Osteoblast (primary cell): ENCODE measurements at regions not wholly inside any gene's neighbourhood (a gene's known extent, or its start where the extent isn't known, plus 50 kb on each side); places are given as distances from the start of the nearest gene placed in this dataset.

Experiments
- DNase-seq: peaks from one replicate; pipeline ENCODE4 v3.0.0; 2011; ENCODE audit warnings: low spot score, mixed read lengths; ENCODE audit not compliant: insufficient read length; ENCODE audit errors: missing footprints
- H2AFZ ChIP-seq: 2 replicates; pipeline ENCODE4 v1.6.0; 2011; ENCODE audit warnings: mild to moderate bottlenecking, low read length
- H3K27ac ChIP-seq: 2 replicates; pipeline ENCODE4 v1.5.1; 2011; ENCODE audit warnings: mild to moderate bottlenecking, low read depth, low read length, moderate library complexity
- H3K27me3 ChIP-seq: 2 replicates; pipeline ENCODE4 v1.6.0; 2012; ENCODE audit warnings: mild to moderate bottlenecking, control low read depth, inconsistent platforms, low read length, moderate library complexity; ENCODE audit not compliant: insufficient read depth
- H3K36me3 ChIP-seq: 2 replicates; pipeline ENCODE4 v1.5.1; 2011; ENCODE audit warnings: mild to moderate bottlenecking, low read length, control low read depth, moderate library complexity; ENCODE audit not compliant: insufficient read depth
- H3K4me1 ChIP-seq: 2 replicates; pipeline ENCODE4 v1.5.1; 2011; ENCODE audit warnings: mild to moderate bottlenecking, low read length, control low read depth, moderate library complexity; ENCODE audit not compliant: insufficient read depth
- H3K4me2 ChIP-seq: 2 replicates; pipeline ENCODE4 v1.6.0; 2011; ENCODE audit warnings: mild to moderate bottlenecking, low read length; ENCODE audit not compliant: insufficient read depth
- H3K4me3 ChIP-seq: fragments of 200-600 bp; sonication (generic); 3 replicates; pipeline ENCODE4 v1.5.1; 2012; ENCODE audit warnings: mild to moderate bottlenecking, low read length, inconsistent platforms; ENCODE audit not compliant: insufficient read depth
- H3K79me2 ChIP-seq: 2 replicates; pipeline ENCODE4 v1.6.0; 2012; ENCODE audit warnings: mild to moderate bottlenecking, low read length, control low read depth, inconsistent platforms; ENCODE audit not compliant: insufficient read depth
- H3K9me3 ChIP-seq: 2 replicates; pipeline ENCODE4 v1.5.1; 2011; ENCODE audit warnings: low read depth, low read length, control low read depth
- H4K20me1 ChIP-seq: 2 replicates; pipeline ENCODE4 v1.6.0; 2012; ENCODE audit warnings: mild to moderate bottlenecking, low read length, control low read depth; ENCODE audit not compliant: insufficient read depth
- TF ChIP-seq, protein P1 (sequence below): IDR thresholded peaks from 2 replicates; pipeline ENCODE4 v1.5.1; 2011; ENCODE audit warnings: mild to moderate bottlenecking, low read depth, low read length, moderate library complexity; ENCODE audit errors: extremely low read depth

DNA sequence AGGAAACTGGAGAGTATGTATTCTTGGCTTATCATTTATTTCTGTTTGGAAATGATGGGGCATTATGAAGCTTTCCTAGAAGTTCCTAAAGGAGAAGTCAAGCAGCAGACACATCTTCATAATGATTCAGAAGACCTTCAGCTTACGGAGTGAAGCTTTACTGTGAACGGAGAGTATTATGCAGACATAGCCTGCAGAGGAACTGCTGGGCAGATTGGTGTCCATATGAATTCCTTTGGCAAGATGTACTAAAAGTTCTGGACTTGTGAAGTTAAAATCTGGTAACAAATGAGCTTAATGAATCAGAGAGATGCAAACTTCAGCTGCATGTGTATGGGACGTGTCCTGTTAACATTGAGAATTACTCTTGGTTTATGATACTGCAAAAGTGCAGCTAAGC is 60.1 kb downstream of the NABP1 start:
- Histone ChIP-seq H3K4me1 (peaks cover 4% of the 10 kb centered on the region), H3K27ac (no peak overlapping the region), H2AFZ (no peak overlapping the region), H3K27me3 (peaks cover 11% of the 10 kb centered on the region), H3K79me2 (no peaks in the 10 kb centered on the region), H3K9me3 (no peaks in the 10 kb centered on the region), H4K20me1 (no peaks in the 10 kb centered on the region), H3K4me3 (no peak overlapping the region), H3K4me2 (no peak overlapping the region), H3K36me3 (no peaks in the 10 kb centered on the region)
- TF ChIP-seq, protein P1, sequence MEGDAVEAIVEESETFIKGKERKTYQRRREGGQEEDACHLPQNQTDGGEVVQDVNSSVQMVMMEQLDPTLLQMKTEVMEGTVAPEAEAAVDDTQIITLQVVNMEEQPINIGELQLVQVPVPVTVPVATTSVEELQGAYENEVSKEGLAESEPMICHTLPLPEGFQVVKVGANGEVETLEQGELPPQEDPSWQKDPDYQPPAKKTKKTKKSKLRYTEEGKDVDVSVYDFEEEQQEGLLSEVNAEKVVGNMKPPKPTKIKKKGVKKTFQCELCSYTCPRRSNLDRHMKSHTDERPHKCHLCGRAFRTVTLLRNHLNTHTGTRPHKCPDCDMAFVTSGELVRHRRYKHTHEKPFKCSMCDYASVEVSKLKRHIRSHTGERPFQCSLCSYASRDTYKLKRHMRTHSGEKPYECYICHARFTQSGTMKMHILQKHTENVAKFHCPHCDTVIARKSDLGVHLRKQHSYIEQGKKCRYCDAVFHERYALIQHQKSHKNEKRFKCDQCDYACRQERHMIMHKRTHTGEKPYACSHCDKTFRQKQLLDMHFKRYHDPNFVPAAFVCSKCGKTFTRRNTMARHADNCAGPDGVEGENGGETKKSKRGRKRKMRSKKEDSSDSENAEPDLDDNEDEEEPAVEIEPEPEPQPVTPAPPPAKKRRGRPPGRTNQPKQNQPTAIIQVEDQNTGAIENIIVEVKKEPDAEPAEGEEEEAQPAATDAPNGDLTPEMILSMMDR, result no peak
- DNase-seq, result no peak

DNA sequence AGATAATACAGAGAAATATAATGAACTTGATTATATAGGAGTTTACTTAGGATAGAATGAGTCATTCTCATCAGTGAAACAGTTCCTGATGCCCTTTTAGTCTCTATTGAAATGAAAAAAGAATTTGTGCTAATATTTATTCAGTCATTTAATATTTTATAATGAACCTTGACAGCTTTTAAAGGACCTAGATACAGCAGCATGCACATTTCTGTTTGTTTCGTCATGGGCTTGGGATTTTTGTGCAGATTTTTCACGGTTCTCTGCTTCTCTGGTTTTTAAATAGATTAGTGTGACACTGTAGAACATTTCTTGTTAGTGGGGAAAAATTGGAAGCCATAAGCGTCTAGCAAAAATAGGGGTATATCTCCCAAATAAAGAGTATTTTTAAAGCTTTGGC is 60.7 kb downstream of the NABP1 start:
- no peaks in the 10 kb centered on the region for H3K36me3 ChIP-seq
- H3K27me3 ChIP-seq, result peaks cover 11% of the 10 kb centered on the region
- no peaks in the 10 kb centered on the region for H3K9me3 ChIP-seq
- no peak overlapping the region for H3K27ac ChIP-seq
- H2AFZ ChIP-seq, result no peak overlapping the region
- H3K79me2 ChIP-seq, result no peaks in the 10 kb centered on the region
- no peak overlapping the region for H3K4me2 ChIP-seq
- H3K4me3 ChIP-seq, result no peak overlapping the region
- TF ChIP-seq, protein P1, result no peak
- DNase-seq, result no peak
- no peaks in the 10 kb centered on the region for H4K20me1 ChIP-seq
- peaks cover 4% of the 10 kb centered on the region for H3K4me1 ChIP-seq

DNA sequence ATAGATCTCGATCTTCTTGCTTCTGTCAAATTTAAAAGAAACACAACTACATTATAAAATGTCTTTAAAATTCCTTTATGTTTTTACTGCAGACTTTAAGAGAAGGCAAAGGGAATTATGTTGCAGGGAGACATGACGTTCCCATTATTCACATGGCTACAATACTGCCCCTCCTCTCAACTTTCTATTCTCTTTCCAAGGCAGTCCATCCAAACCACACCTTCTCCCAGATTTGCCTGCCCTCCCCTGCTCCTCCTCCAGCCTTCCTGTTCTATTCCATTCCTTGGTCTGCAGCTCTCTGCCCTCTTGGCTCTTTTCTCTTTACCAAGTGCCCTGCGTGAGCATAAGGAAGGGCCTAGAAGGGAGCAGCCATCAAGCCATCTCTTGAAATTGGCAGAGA is 61.3 kb downstream of the NABP1 start:
- peaks cover 10% of the 10 kb centered on the region for H3K27me3 ChIP-seq

DNA sequence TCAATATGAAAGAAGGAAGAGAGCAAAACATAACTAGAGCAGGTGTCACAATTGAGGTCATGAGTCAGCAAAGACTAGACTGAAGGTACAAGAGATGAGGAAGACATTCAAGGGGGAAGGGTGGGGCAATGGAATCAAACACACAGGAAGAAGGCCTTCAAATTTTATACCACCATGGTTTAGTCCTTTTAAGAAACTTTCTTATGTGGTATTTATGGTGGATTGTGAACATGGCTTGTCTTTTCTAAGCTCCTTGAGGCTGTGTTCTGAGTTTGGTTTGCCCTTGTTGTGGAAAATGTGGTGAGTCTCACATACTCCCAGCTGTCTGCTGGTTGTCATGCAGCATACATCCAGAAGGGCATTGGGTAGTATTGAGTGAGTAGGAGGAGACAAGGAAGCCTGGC is 62.1 kb downstream of the NABP1 start:
- no peaks in the 10 kb centered on the region for H3K79me2 ChIP-seq
- no peak overlapping the region for H3K27ac ChIP-seq
- H2AFZ ChIP-seq, result no peak overlapping the region
- H3K4me2 ChIP-seq, result no peak overlapping the region
- TF ChIP-seq, protein P1, result no peak
- H3K4me3 ChIP-seq, result no peak overlapping the region
- peaks cover 6% of the 10 kb centered on the region for H3K27me3 ChIP-seq
- DNase-seq, result no peak
- H4K20me1 ChIP-seq, result no peaks in the 10 kb centered on the region
- H3K9me3 ChIP-seq, result no peaks in the 10 kb centered on the region
- peaks cover 4% of the 10 kb centered on the region for H3K4me1 ChIP-seq
- H3K36me3 ChIP-seq, result no peaks in the 10 kb centered on the region

More for the DNA sequence above, 61.3 kb downstream of the NABP1 start:
- H3K79me2 ChIP-seq, result no peaks in the 10 kb centered on the region
- no peaks in the 10 kb centered on the region for H3K36me3 ChIP-seq
- H2AFZ ChIP-seq, result no peak overlapping the region
- no peak overlapping the region for H3K4me2 ChIP-seq
- no peaks in the 10 kb centered on the region for H4K20me1 ChIP-seq
- H3K27ac ChIP-seq, result no peak overlapping the region
- H3K9me3 ChIP-seq, result no peaks in the 10 kb centered on the region
- H3K4me3 ChIP-seq, result no peak overlapping the region
- peaks cover 4% of the 10 kb centered on the region for H3K4me1 ChIP-seq
- TF ChIP-seq, protein P1, result no peak
- no peak for DNase-seq
